K562 (cell line): ENCODE measurements at regions not wholly inside any gene's neighbourhood (a gene's known extent, or its start where the extent isn't known, plus 50 kb on each side); places are given as distances from the start of the nearest gene placed in this dataset.

Experiments
- ATF7 ChIP-seq: fragments of 450-650 bp; IDR thresholded peaks from 2 replicates; pipeline ENCODE4 v1.7.1; 2014; ENCODE audit warnings: mild to moderate bottlenecking, moderate library complexity
- CSDE1 ChIP-seq, 2 experiments: fragments of 450-650 bp; IDR thresholded peaks; 2 replicates each; pipeline ENCODE4 v1.6.1; 2016; ENCODE audit warnings: mild to moderate bottlenecking in 1 of 2
- TF ChIP-seq, protein P1 (sequence below), 2 experiments: fragments of 450-650 bp; IDR thresholded peaks; 2 replicates each; pipeline ENCODE4 v1.6.1; 2016; ENCODE audit warnings: mild to moderate bottlenecking in 2 of 2, borderline replicate concordance in 1 of 2, low read depth in 1 of 2, moderate library complexity in 1 of 2

DNA sequence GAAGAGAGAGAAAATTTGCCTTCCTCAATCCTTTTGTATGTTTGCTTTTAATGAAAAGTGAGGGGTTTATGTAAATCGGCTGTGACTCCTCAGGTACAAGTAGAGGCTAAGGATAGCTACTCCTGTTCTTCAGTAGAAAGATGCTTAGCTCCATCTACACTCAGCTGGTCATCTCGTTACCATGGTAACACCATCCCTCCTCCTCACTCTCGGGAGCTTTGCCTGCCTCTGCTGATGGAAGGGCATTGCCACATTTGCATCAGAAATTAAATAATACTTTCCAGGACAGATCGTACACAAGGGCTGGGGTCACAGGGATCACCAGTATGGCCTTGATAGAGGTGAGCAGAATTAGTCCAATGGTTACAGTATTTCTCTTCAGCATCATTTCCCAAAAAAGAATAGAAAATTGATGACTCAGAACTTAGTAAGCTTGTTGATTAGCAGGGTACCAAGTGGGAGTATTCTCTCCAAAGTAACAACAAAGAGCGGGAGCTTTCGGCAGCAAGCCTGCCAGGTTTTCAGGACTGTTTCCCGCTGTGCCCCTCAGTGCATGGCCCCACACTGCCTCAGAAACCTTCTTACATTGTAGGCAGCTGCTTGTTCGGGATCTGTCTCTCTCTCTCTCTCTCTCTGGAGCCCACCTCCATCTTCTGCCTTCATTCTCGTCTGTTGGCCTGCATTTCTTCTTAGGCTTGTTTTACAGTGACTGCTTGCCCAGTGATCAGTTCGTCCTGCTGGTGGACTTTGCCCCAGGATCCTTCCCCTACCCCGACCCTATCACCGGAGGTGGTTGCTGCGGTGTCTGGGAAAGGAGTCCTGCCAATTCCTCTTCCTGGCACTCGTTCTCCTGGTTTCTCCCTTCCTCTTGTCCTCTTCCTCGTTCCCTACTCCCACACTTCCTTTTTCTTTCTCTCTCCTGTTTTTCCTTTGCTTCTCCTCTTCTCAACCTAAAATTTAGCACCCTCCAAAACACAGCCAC is 51.9 kb upstream of the SNAPC3 start (continued):
- TF ChIP-seq, protein P1, sequence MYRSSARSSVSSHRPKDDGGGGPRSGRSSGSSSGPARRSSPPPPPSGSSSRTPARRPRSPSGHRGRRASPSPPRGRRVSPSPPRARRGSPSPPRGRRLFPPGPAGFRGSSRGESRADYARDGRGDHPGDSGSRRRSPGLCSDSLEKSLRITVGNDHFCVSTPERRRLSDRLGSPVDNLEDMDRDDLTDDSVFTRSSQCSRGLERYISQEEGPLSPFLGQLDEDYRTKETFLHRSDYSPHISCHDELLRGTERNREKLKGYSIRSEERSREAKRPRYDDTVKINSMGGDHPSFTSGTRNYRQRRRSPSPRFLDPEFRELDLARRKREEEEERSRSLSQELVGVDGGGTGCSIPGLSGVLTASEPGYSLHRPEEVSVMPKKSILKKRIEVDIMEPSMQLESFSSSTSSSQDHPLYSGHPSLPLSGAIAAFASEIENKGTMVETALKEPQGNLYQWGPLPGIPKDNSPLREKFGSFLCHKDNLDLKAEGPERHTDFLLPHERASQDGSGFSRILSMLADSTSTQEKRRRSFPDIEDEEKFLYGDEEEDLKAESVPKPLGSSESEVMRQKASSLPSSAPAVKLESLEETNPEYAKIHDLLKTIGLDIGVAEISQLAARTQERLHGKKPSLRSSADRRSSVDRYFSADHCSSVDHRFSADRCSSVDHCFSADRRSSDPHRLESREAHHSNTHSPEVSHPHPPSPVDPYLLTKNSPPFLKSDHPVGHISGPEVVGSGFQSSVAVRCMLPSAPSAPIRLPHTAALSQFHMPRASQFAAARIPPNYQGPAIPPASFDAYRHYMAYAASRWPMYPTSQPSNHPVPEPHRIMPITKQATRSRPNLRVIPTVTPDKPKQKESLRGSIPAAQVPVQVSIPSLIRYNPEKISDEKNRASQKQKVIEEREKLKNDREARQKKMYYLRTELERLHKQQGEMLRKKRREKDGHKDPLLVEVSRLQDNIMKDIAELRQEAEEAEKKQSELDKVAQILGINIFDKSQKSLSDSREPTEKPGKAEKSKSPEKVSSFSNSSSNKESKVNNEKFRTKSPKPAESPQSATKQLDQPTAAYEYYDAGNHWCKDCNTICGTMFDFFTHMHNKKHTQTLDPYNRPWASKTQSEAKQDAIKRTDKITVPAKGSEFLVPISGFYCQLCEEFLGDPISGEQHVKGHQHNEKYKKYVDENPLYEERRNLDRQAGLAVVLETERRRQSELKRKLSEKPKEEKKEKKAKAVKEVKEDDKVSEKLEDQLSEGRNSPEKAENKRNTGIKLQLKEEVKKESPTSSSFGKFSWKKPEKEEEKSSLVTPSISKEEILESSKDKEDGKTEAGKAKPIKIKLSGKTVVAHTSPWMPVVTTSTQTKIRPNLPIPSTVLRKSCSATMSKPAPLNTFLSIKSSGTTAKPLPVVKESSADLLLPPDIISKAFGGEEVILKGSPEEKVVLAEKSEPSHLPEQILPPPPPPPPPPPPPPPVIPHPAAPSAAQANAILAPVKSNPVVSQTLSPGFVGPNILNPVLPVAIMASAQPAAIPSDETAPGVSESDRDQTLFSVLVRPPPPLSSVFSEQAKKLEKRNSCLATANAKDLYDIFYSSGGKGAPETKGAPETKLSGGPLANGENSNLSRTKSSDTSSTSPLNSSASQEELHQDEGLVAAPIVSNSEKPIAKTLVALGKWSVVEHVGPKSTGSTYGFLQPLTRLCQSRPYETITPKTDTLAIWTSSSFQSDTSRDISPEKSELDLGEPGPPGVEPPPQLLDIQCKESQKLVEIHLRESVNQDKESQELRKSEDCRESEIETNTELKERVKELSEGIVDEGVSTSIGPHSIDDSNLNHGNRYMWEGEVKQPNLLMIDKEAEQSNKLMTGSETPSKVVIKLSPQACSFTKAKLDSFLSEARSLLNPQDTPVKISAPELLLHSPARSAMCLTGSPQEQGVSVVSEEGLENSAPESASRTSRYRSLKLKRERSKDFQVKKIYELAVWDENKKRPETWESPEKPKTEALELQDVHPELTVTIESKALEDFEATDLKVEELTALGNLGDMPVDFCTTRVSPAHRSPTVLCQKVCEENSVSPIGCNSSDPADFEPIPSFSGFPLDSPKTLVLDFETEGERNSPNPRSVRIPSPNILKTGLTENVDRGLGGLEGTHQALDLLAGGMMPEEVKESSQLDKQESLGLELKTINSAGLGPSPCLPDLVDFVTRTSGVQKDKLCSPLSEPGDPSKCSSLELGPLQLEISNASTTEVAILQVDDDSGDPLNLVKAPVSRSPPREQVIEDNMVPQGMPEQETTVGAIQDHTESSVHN (IDR thresholded peaks at IDR 0.05; ENCODE audit: borderline replicate concordance in 1 of 2, low read depth in 1 of 2) = no peak
- TF ChIP-seq ATF7 (no peak), CSDE1 (IDR thresholded peaks at IDR 0.05) (0 out of 4 replicates have a peak, but pooled peaks of 1 of the 2 experiments have one; percentile 50)
